Calu3 (cell line): ENCODE measurements at regions not wholly inside any gene's neighbourhood (a gene's known extent, or its start where the extent isn't known, plus 50 kb on each side); places are given as distances from the start of the nearest gene placed in this dataset.

ENCODE experiments used
- BruUV-seq: library from RNA; stranded (reverse); fragments of 400-500 nt; replicated peaks from 2 replicates; lab custom pipeline; 2021; lab: Mats Ljungman, UMichigan
- CTCF ChIA-PET: fragments of 300-600 bp; sonication (Branson Sonifier 250); formaldehyde crosslinking; loops from one replicate; lab custom pipeline; 2022; ENCODE audit warnings: antibody characterized with exemption; lab: Charles Lee
- DNase-seq: peaks from one replicate; pipeline ENCODE4 v3.0.0; 2022
- H3K27ac Mint-ChIP-seq: one replicate; pipeline ENCODE4 v1.8.0; 2022; ENCODE audit warnings: mixed read lengths; ENCODE audit not compliant: unreplicated experiment
- H3K27me3 Mint-ChIP-seq: one replicate; pipeline ENCODE4 v1.8.0; 2022; ENCODE audit warnings: mixed read lengths; ENCODE audit not compliant: unreplicated experiment
- H3K36me3 Mint-ChIP-seq: one replicate; pipeline ENCODE4 v1.8.0; 2022; ENCODE audit warnings: mild to moderate bottlenecking, moderate library complexity, mixed read lengths; ENCODE audit not compliant: insufficient read depth, unreplicated experiment
- H3K4me1 Mint-ChIP-seq: one replicate; pipeline ENCODE4 v1.8.0; 2022; ENCODE audit warnings: mild to moderate bottlenecking, low read depth, mixed read lengths; ENCODE audit not compliant: unreplicated experiment
- H3K4me3 Mint-ChIP-seq: one replicate; pipeline ENCODE4 v1.8.0; 2022; ENCODE audit warnings: mild to moderate bottlenecking, low read depth, moderate library complexity, mixed read lengths; ENCODE audit not compliant: unreplicated experiment
- H3K9me3 Mint-ChIP-seq: one replicate; pipeline ENCODE4 v1.8.0; 2022; ENCODE audit warnings: low read depth, mixed read lengths; ENCODE audit not compliant: unreplicated experiment
- intact Hi-C: fragments of 100-400 bp; cut with micrococcal nuclease; formaldehyde crosslinking; loops from one replicate; pipeline ENCODE4 v1.10.0; 2022; ENCODE audit not compliant: unreplicated experiment
- TF ChIP-seq, protein P1 (sequence below): fragments of 200-600 bp; IDR thresholded peaks from one replicate; pipeline ENCODE4 v1.8.0; 2022; ENCODE audit warnings: antibody characterized with exemption; ENCODE audit not compliant: unreplicated experiment

DNA sequence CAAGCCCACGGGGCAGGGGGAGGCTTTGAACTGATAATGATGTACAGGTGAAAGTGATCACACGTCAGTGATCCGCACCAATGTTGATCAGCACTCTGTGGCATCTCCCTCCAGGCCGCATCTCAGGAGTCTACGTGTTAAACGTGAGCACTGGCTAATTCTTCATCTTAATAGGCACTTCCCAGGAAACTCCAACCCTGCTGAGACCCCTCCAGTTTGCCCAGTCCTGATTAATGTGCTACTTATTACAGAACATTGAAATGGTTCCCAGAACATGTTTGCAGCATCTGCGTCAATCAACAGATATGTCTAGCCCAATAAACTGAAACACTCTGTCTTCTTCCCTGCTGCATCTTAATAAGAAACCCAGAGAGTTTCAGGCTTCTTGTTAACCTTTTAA lies 298.4 kb downstream of the DEPDC1B start:
- TF ChIP-seq, protein P1, sequence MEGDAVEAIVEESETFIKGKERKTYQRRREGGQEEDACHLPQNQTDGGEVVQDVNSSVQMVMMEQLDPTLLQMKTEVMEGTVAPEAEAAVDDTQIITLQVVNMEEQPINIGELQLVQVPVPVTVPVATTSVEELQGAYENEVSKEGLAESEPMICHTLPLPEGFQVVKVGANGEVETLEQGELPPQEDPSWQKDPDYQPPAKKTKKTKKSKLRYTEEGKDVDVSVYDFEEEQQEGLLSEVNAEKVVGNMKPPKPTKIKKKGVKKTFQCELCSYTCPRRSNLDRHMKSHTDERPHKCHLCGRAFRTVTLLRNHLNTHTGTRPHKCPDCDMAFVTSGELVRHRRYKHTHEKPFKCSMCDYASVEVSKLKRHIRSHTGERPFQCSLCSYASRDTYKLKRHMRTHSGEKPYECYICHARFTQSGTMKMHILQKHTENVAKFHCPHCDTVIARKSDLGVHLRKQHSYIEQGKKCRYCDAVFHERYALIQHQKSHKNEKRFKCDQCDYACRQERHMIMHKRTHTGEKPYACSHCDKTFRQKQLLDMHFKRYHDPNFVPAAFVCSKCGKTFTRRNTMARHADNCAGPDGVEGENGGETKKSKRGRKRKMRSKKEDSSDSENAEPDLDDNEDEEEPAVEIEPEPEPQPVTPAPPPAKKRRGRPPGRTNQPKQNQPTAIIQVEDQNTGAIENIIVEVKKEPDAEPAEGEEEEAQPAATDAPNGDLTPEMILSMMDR = no peak
- intact Hi-C loops = no loop called here
- DNase-seq = no peak
- no peak overlapping the region for H3K27ac Mint-ChIP-seq
- no TSS peak for BruUV-seq
- CTCF ChIA-PET = no interaction called here
- H3K27me3 Mint-ChIP-seq = no peaks in the 10 kb centered on the region
- no peaks in the 10 kb centered on the region for H3K4me1 Mint-ChIP-seq
- H3K9me3 Mint-ChIP-seq = no peaks in the 10 kb centered on the region
- no peaks in the 10 kb centered on the region for H3K36me3 Mint-ChIP-seq
- no peak overlapping the region for H3K4me3 Mint-ChIP-seq

DNA sequence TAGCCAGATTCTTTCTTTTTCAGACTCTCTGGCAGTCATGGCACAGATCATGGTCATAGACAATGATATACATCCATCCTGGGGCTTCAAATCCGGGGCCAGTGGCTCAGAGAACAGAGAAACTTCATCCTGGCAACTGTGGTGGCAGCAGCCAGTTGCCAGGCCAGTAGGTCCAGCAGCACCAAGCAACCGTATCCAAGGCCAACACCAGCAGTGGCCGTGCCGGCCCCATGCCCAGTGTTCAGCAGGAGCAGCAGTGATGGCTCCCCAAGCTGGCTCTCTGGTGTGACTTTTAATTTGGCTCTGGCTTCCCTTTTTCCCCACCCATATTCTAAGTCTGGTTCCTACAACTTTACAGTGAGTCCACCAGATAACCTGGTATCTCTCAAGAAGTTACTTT lies 300.5 kb downstream of the DEPDC1B start:
- intact Hi-C loops = no loop called here
- Mint-ChIP-seq H3K36me3 (no peaks in the 10 kb centered on the region), H3K4me1 (no peaks in the 10 kb centered on the region), H3K27ac (no peak overlapping the region), H3K27me3 (no peaks in the 10 kb centered on the region), H3K4me3 (no peak overlapping the region), H3K9me3 (no peaks in the 10 kb centered on the region)
- TF ChIP-seq, protein P1 = no peak
- BruUV-seq = no TSS peak
- DNase-seq = no peak
- CTCF ChIA-PET = no interaction called here

DNA sequence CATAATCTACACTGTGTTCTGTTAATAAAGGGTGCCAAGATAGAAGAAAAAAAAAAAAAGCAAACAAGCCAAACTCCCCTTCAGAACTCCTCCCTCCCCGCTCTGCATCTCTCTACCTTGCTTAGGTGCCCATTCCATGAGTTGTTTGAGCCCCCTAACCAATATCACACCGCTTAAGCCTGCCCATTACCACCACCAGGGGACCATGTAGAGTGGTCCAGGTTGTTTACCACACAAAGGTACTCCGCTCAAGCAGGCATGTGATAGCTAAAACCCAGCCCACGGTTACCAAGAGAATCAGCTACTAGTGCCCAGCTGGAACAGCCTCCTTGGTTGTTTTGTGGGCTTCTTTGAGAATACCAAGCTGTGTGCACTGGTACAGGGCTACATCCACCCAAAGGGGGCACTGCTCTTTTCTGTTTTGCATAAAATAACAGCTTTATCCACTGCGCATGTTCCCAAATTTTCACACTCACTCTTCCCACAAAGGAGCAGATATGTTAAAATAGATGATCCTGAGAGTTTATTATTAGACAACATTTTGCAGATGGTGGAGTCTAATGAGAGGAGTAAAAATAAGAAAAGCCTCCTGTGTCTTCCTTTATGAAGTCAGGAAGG lies 304.1 kb downstream of the DEPDC1B start:
- intact Hi-C loops = no loop called here
- Mint-ChIP-seq H3K36me3 (no peaks in the 10 kb centered on the region), H3K9me3 (no peaks in the 10 kb centered on the region), H3K27ac (no peak overlapping the region), H3K27me3 (peaks cover 14% of the 10 kb centered on the region), H3K4me1 (no peaks in the 10 kb centered on the region), H3K4me3 (no peak overlapping the region)
- BruUV-seq = no TSS peak
- CTCF ChIA-PET = interaction anchor here (0.7 kb wide), 1 partner anchor 14 kb away, joined by 4 read pairs; no protein-coding TSS in a partner anchor
- TF ChIP-seq, protein P1 = no peak
- no peak for DNase-seq

DNA sequence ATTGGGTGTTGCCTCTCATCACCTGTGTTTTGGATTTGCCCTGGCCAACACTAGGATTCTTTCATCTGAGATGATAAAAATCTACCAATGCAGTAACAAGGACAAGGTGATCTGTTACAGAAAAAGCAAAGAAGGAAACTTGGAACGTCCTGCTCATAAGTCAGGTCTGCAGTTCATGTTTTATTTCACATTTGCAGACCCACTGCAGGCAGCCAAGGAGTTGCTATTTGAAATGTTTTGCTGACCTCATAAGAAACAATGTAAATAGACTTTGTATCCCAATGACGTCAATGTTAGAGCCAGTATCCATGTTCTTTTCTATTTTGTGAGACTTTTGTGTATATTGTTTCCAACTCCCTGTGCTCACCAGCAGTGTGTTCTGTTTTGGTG lies 312.9 kb downstream of the DEPDC1B start:
- Mint-ChIP-seq H3K4me1 (no peaks in the 10 kb centered on the region), H3K27ac (no peak overlapping the region), H3K4me3 (no peak overlapping the region), H3K27me3 (peaks cover 65% of the 10 kb centered on the region), H3K9me3 (no peaks in the 10 kb centered on the region), H3K36me3 (no peaks in the 10 kb centered on the region)
- DNase-seq = no peak
- intact Hi-C loops = no loop called here
- TF ChIP-seq, protein P1 = no peak
- CTCF ChIA-PET = no interaction called here
- no TSS peak for BruUV-seq
